ENCODE measurements at regions not wholly inside any gene's neighbourhood (a gene's known extent, or its start where the extent isn't known, plus 50 kb on each side); places are given as distances from the start of the nearest gene placed in this dataset.

DNA sequence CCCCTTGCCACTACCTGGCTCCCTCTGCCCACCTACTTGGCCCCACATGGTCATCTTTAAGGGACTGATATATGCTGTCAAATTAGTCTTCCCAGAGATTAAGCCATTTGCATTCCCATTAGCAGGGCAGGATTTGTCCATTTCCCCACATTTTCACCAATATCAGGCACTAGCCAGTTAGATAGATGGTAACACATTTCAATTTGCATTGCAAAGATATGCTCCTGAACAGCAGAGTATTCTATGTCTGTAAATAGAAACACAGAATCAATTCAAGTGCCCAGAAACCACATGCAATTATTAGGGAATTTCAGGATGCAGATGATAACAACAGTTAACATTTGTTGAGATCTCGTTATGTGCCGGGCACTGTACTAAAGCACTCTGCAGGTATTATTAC is 92.6 kb upstream of the IL12B start:
- DNase-seq, result no peak

DNA sequence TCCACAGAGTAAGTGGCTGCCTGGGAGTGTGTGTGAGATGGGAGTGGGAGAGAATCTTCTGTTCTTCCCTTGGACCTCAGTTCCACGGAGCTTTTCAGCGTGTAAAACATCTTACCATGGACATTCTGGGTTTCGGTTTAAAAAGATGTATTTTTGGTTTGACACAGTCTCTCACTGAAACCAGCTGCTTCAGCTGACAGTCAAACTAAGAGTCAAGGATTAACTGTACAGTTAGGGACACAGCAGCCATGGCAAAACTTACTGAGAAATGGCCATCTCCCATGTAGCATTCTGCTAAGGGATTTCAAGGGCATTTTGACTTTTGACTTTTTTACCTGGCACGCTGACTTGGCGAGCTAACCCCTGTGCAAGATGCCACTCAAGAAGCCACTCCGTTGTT is 93.8 kb upstream of the IL12B start:
- no peak for DNase-seq

DNA sequence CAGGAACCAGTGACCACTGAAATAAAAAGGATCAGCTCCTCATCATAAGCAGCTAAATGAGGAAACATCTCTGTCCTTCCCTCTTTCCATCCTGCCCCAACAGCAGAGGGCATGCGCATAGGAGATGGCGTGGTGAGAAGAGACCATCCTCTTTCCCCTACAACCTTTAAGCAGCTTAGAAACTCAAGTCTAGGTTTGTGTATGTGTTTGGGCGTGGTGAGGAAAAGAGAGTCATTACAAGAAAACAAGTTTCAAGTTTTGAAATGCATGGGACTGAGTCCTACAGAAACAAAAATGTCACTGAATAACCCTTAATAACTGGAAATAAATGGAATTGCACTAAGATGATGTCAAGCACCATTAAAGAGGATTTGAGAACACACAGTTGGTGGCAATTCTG is 96.4 kb upstream of the IL12B start:
- no peak for DNase-seq

- no peak for DNase-seq
Observed at GRCh38 chr5:159427180-159428012, 97.1 kb upstream of the IL12B start.

DNA sequence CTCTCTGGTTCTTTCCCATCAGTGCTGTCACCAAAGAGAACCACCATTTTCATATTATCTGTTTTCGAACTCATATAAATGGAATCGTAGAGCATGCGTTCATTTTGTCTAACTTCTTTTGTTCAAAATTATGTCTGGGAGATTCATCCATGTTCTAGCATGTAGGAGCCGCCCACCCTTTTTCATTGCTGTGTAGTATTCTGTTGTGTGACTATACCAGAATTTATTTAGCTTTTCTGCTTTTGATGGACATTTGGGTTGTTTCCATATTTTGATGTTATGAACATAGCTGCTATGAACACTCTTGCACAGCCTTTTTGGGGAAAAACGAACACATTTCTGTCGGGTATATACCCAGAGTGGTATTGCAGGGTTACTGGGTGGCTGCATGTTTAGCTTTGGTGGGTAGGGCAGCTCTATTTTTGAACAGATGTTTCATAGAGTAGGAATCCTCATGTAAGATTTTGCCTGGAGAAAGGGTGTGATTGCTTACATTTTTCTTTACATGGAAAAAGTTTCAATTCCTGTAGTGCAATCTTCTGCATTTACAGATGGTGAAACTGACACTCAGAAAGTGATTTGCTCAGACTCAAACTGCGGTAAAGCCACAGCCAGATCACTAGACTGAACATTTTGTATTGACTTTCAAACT is 100.2 kb upstream of the IL12B start:
- DNase-seq, result no peak

- DNase-seq, result no peak
Observed at GRCh38 chr5:159435855-159436254, 105.6 kb upstream of the IL12B start.

- DNase-seq, result no peak
Observed at GRCh38 chr5:159438092-159438491, 107.8 kb upstream of the IL12B start.

DNA sequence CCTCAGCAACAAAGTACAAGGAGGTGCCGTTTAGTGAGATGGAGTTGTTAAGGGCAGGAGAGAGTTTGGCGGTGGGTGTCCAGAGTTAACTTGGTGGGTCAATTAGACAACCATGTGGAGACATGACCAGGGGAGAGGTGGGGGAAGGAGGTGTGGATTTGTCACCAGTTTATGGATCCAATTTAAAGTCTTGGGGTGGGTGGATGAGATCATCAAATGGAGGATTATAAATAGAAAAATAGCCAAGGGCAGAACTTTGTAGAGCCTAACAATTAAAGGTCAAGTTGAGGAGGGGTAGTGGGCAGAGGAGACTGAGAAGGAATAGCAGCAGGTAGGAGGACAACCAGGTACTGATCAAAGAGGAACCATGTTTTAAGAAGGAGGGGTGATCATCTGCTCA is 108.7 kb upstream of the IL12B start:
- no peak for DNase-seq

DNA sequence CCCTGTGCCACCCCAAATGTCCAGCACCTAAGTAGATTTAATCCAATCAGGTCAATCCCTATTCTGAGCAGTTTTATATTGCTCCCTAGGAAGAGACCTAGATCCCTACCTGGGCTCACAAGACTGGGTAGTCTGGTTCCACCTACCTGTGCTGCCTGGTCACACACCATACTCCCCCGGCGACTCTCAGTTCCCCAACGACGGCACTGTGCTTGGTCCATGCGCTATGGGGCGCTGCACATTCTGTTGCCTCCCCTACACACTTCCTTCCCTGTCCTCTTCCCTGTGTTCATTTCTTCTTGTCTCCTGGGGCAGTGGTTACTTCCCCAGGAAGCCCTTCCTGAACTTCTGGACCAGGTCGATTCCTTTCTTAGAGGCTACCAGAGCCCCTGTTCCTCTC is 109.9 kb upstream of the IL12B start:
- no peak for DNase-seq

DNA sequence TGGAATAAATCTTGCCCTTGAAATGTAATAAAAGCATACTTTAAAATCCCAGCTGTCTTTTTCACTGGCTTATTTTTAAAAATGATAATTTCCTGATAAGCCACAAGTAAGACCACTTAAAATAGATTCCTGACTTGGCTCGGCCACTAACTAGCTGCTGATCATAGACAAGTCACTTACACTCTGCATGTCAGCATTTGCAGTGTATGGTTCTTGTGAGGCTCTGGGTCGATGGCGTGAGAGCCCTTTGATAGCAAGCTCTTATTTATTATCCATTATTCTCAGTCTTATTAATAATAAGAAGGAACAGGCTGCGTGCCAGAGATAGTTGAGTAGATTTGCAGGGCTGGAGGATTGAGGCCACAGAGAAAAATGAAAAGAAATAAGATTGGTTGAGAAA is 110.7 kb upstream of the IL12B start:
- DNase-seq, result no peak

DNA sequence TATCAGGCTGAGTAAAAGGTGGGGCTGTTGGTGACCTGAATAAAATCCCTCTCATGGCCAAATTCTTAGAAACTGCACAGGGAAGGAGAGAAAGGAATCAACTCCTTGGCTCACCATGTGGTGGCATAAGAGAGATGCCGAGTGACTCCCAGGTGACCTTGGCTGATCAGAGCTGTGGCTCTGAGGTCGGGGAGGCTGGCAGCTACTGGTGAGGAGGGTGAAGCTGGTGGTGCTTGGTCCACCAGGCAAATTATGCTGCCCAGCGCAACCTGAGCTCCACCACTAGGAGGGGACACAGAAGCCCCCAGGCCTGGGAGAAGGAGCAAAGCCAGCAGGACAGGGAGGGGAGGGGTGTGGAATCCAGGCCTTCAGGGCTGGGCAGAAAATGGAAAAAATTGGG is 111.2 kb upstream of the IL12B start:
- DNase-seq, result peak; percentile 51

DNA sequence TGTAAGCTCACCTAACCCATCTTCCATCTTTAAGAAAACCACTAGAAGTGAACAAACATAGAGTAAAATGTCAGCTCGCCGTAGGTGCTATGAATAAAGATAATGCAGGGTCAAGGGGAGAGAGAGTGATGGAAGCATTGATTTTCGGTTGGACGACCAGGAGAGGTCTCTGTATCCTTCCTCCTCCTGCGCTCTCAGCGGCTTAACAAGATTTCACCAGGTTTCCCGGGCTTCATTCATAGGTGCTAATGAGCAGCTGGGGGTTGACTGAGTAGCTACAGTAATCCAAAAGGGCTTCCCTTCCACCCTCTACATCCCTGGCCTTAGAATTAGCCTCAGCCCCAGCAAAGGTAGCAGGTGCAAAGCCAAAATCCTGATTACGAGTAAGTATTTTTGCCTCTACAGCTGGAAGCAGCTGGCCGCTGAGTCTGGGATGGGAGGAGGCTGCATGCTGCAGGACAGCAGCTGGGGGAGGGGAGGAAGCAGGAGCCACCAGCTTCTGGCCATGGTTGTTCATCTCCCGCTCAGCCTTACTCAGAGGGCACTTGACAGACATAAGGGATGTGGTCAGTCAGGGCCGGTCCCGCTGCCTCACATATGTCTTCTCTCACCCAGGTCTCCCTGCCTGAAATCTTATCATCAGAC is 112.0 kb upstream of the IL12B start:
- peak; percentile 94 for DNase-seq

- DNase-seq, result peak; percentile 74
Observed at GRCh38 chr5:159444441-159445082, 114.3 kb upstream of the IL12B start.

DNA sequence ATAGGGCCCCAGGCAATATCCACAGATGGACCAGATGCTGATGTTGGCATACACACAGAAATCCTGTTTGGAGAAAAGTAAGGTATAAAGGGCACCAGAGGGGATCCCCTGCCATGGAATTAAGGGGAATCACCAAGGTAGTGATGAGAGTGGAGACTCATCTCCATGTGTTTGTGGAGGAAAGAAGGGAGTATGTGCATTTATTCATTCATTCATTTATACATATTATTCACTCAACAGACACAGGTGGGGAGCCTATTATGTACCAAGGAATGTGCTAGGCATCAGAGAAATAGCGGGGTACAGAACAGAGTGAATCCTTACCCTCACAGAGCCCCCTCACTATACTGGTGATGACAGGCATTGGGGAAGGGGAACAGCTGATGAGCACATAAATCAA is 116.8 kb upstream of the IL12B start:
- DNase-seq, result no peak

- no peak for DNase-seq
Observed at GRCh38 chr5:159448841-159449407, 118.6 kb upstream of the IL12B start.

DNA sequence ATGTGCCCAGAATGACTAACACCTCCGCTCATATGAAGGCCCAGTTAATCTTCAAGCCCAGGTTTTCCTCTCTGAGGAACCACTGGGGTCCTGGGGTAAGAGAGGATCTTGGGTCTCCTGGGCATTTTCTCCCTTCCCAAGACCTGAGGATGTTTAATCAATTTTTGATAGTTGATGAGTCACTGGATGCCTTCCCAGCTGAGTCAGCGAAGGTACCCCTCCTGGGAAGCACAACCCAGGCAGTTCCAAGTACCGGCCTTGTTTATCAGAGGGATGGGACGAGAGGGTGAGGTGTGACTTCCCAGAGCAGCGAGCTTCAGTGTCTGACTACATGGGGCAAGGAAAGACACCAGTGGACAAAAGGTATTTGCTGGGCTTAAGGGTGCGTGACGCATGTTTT is 119.6 kb upstream of the IL12B start:
- DNase-seq, result no peak

DNA sequence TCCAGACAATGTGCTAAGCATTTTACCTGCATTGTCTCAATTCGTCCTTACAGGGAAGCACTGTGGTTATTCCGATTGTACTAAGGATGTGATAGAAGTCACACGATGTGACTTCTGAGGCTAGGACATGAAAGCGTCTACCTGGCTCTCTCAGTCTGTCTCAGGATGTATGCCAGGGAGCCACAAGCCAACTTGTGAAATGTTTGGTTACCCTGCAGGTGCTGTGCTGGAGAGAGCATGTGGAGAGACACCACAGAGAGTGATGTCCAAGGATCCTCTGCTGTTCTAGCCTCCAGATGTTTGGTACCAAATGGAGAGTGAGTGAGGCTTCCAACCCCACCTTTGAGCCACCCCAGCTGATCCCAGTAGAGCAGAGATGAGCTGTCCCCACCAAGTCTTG is 120.1 kb upstream of the IL12B start:
- no peak for DNase-seq

- DNase-seq, result no peak
Observed at GRCh38 chr5:159451197-159452052, 121.1 kb upstream of the IL12B start.

GRCh38 chr5:159452480-159453167 is 122.3 kb upstream of the IL12B start:
- DNase-seq, result no peak

- DNase-seq, result no peak
Observed at GRCh38 chr5:159453209-159453608, 122.9 kb upstream of the IL12B start.

DNA sequence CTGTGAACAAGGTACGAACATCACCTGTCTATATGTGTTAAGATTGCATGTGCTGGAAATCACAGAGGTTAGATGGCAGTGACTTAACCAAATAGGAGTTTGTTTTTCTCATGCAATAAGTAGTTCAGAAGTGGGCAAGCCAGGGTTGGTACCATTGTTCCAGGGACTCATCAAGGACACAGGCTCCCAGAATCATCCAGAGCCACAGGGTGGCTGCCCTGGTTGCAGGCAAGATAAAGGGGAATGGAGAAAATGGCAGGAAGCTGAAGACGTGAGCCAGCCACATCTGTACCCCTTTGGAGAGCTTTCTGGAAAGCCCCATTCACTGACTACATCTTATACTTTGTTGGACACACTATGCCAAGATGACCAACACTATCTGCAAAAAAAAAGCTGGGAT is 126.0 kb upstream of the IL12B start:
- DNase-seq, result no peak
